Hematopoietic multipotent progenitor cell treated with erythropoietin and hydrocortisone succinate and interleukin-3 and kit ligand, for 17 days (in vitro differentiated cells): ENCODE measurements at regions not wholly inside any gene's neighbourhood (a gene's known extent, or its start where the extent isn't known, plus 50 kb on each side); places are given as distances from the start of the nearest gene placed in this dataset.

ENCODE experiments used
- DNase-seq: peaks from one replicate; pipeline ENCODE4 v3.0.0-alpha.2; 2015; ENCODE audit warnings: low spot score

DNA sequence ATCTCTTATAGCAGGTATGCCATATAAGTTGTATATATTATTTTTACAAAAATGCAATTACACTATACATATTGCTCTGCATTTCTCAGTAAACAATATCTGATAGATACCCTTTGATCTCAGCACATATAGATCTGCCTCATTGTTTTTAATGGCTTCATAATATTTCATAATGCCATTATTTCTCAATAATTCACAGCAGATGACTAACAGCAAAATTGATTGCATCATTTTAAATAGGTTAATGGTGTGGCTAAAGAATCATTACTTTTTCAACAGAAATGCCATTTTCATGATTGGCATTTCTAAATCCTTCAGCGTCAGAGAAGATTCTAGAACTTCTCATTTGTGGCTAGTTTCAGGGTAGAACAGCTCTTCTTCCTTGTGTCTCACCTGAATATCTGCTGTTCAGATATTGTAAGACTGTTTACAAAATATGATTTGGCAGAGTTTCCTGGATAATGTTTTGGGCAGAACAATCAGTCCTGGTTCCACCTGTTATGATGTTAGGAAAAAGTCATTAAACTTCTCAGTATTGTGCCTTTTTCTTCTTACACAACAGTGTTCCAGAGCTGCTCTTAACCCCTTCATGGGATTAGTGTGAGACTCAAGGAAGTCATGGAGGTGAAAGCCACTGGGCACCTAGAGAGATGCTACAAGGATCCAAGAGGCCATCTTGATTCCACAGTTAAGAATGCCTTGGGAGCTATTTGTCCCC, 397.6 kb upstream of the THBS1 start:
- no peak for DNase-seq

DNA sequence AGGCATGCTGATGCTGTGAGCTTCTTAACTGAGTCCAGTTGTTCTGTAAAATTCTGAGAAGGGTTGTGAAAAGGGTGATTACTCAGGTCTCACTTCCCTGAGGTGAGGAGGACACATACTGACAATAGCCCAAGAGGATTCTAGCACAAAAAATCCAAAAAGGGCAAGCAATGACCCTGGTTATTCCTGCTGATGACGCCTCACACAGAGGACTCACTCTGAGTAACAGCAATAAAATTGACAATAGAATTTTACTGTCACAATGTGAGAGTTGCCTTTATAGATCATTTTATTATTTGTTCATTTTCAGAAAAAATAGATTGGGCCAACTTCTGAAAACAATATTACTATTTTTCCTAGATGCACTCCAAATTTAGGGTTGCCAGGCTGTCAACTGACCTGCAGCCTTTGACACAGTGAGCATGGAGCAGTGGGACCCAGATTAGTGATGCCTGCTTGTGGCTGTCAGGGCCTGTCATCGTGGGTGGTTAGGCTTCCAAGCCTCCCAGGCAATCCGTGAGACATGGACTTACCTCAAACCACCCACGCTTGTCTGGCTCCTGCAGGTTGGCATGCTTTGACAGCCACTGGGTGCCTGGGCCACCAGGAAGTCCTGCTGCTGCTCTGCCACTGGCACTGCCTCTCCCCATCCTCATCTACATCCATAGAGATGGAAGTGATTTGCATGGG, 396.0 kb upstream of the THBS1 start:
- DNase-seq: no peak

GRCh38 chr15:39188314-39188713, 392.6 kb upstream of the THBS1 start:
- no peak for DNase-seq

DNA sequence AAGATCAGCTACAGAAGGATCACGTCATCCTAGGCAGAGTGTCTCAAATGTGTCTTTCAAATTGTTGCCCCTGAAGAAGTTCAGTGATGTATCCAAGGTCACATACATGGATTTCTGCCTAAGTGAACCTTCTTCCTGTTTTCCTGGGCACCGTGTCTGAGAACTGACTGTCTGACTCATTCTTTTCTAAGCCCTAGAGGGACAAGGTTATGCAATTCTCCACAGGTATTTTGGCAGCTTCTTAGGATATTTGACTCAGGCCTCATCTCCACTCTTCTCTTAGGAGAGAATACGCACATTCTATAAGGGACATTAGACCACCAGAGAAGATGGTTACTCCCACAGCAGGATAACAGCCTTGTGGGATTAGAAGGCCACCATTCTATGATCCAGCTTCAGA, 391.9 kb upstream of the THBS1 start:
- DNase-seq: no peak

DNA sequence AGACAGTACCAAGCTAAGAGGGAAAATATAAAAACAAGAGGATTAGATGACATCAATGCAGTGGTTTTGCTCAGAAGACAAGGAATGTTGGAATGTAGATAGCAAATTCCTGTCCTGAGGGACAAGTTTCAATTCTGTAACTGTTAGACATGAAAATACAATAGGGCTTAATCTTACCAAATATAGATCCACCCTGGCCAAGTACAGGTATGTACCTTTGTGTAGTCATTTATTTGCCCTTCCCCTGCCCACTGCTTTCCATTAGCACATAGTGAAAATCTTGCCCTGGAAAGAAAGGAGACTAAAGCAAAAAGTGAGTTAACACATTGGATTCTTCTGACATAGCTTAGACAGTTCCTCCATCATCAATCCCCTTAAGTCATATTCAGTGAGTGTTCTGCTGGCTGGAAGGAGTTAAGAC, 389.0 kb upstream of the THBS1 start:
- no peak for DNase-seq

DNA sequence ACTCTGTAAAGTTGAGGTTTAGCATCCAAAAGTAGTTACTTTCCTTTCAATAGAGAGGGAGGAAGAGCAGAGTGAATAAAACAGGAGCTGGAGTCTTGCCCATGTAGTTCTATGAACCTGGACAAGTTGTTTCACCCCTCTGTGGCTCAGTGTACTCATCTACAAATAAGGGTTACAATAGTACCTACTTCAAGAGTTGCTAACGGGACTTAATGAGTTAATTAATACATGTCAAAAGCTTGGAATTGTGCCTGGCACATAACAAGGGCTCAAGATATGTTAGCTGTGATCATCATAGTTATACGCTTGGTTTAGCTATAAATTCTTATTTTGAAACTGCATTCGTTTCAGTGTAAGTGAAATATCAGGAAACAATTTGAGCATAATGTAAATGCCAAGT, 388.5 kb upstream of the THBS1 start:
- DNase-seq: no peak

- DNase-seq: no peak
Measured at GRCh38 chr15:39192979-39193560, 387.8 kb upstream of the THBS1 start.

GRCh38 chr15:39193611-39194010, 387.3 kb upstream of the THBS1 start:
- DNase-seq: no peak

- DNase-seq: no peak
Measured at GRCh38 chr15:39194106-39194830, 386.6 kb upstream of the THBS1 start.

DNA sequence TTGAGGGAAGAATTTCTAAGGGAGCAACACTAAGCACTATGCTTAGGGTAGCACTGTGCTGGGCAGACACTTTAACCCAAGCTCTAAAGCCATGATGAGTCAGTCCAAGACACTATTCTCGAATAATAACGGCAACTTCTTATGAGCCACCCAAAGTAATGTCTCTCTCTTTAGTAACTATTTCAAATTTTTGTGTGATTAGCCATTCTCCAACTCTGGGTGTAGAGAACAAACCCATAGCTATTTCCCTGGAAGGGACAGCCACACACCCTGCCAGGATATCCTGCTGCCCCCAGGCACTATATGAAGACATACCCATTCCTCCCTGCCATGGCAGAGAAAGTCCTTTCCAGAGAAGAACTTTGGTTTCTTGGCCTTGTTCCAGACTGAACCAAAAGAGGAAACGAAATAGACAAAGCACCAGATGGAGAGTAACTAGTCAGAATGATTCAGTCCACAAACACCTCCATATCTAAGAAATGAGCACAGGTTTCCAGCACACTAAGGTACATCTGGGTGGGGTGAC, 384.9 kb upstream of the THBS1 start:
- DNase-seq: no peak

GRCh38 chr15:39198044-39199000, 382.6 kb upstream of the THBS1 start:
- no peak for DNase-seq

- DNase-seq: no peak
Measured at GRCh38 chr15:39199076-39199475, 381.8 kb upstream of the THBS1 start.

DNA sequence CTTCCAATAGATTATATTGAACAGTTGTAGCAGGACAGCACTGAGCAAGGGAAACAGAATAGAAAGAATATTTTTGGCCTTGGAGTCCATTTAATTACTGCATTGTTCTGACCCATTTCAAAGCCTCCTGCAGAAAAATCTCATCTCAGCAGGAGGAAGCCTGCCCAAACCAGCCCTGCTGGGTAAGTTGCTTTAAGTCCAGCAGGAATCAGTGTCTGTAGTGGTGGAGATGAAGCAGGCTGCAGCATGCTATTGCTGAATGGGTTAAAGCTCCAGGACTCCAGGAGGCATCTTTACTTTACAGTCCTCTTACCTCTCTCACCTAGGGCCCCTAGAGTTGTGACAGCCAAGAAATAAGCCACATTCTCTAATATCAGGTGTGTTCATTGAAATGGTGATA, 380.3 kb upstream of the THBS1 start:
- DNase-seq: no peak

GRCh38 chr15:39202641-39203040, 378.2 kb upstream of the THBS1 start:
- no peak for DNase-seq

- DNase-seq: no peak
Measured at GRCh38 chr15:39204031-39204430, 376.8 kb upstream of the THBS1 start.

DNA sequence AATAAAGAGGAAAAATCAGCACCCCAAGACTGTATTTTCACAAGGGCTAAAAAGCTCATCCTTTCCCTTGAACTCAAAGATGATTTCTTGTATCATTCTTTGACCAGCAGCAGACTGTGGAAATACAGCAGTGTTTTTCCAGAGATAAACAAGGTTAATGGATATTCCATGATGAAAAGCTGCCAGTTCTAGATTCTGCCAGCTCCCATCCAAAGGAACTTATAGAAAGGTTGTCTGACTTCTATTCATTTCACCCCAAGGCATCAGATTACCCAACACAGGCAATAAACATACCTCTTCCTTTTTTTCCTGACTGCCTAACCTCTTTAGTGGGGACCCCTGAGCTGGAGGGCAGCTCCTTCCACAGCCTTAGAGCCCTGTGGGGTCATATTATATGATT, 375.8 kb upstream of the THBS1 start:
- no peak for DNase-seq

DNA sequence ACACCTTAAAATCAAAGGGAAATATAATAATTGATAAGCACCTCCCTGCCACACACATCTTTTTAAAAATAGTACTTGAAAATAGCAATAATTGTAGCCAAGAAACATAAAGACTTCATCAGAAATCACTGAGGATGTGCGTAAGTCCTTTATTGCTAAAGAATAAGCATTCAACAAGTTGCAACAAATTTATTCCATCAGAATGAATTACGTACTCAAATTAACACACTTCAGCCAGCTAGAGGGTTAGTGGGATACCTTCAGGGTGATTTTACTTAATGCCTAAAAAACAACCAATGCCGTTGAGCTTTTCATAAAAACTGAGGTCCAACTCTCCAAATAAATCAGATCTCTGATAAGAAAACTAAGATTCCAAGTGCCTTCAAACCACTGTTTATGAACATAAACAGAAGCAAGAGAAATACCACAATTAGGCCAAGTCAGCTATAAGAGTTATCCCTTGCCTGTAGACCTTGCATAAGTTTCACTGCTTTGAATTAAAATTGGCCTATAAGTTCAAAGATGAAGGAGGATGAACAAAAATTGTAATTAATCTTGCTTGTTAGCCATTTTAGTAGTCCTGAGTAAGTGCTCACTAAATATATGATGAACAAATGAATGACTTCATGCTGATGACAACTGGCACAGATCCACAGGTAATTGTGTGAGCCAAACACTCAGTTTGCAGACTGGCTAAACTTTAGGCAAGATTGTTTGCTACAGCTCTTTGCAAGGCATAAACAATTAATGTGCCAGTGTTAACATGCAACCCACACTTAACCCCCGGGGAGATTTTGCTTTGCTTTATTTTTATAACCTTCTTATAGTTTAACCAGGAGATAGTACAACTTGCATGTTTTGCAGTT, 375.1 kb upstream of the THBS1 start:
- no peak for DNase-seq

GRCh38 chr15:39207532-39208115, 373.3 kb upstream of the THBS1 start:
- DNase-seq: no peak

- DNase-seq: no peak
Measured at GRCh38 chr15:39208187-39208586, 372.7 kb upstream of the THBS1 start.
